PC-9 (cell line): ENCODE measurements at regions not wholly inside any gene's neighbourhood (a gene's known extent, or its start where the extent isn't known, plus 50 kb on each side); places are given as distances from the start of the nearest gene placed in this dataset.

Experiments used
- BruUV-seq: library from RNA; stranded (reverse); fragments of 400-500 nt; replicated peaks from 2 replicates; lab custom pipeline; 2021; lab: Mats Ljungman, UMichigan
- CTCF ChIA-PET: fragments of 300-600 bp; sonication (Branson Sonifier 250); formaldehyde crosslinking; loops from one replicate; lab custom pipeline; 2022; ENCODE audit warnings: antibody characterized with exemption; lab: Charles Lee
- POLR2A ChIA-PET: fragments of 300-600 bp; sonication (Branson Sonifier 250); formaldehyde crosslinking; loops from one replicate; lab custom pipeline; 2022; ENCODE audit warnings: antibody characterized with exemption; ENCODE audit not compliant: unreplicated experiment; lab: Charles Lee
- DNase-seq, 2 experiments: peaks; one replicate each; pipeline versions ENCODE4 v3.0.0 to v3.0.0-alpha.2; 2015 to 2022; ENCODE audit warnings: mixed read lengths in 1 of 2
- H2AFZ ChIP-seq: fragments of 200-600 bp; sonication (generic); 2 replicates; pipeline ENCODE4 v1.8.1; 2017; ENCODE audit warnings: antibody characterized with exemption
- H3F3A ChIP-seq: fragments of 200-600 bp; sonication (generic); 2 replicates; pipeline ENCODE4 v1.8.1; 2017; ENCODE audit warnings: antibody characterized with exemption, mild to moderate bottlenecking, low read depth; ENCODE audit not compliant: insufficient read depth
- H3K27ac ChIP-seq: fragments of 200-600 bp; sonication (generic); 2 replicates; pipeline ENCODE4 v1.6.1; 2016; ENCODE audit warnings: mixed run types
- H3K27me3 ChIP-seq: fragments of 200-600 bp; sonication (generic); 2 replicates; pipeline ENCODE4 v1.6.1; 2016; ENCODE audit warnings: low read depth, mixed run types; ENCODE audit not compliant: insufficient read depth
- H3K36me3 ChIP-seq: fragments of 200-600 bp; sonication (generic); 2 replicates; pipeline ENCODE4 v1.6.1; 2016; ENCODE audit warnings: low read depth, mixed run types
- H3K4me1 ChIP-seq: fragments of 200-600 bp; sonication (generic); replicated peaks from 2 replicates; pipeline ENCODE4 v1.6.1; 2016; ENCODE audit warnings: mixed run types; ENCODE audit not compliant: insufficient read depth
- H3K4me2 ChIP-seq: fragments of 200-600 bp; sonication (generic); 2 replicates; pipeline ENCODE4 v1.6.1; 2017; ENCODE audit warnings: mixed run types
- H3K4me3 ChIP-seq: fragments of 200-600 bp; sonication (generic); 2 replicates; pipeline ENCODE4 v1.6.1; 2016; ENCODE audit warnings: mixed run types
- H3K79me2 ChIP-seq: fragments of 200-600 bp; sonication (generic); 2 replicates; pipeline ENCODE4 v1.6.1; 2017; ENCODE audit warnings: low read depth, mixed run types
- H3K9me2 ChIP-seq: fragments of 200-600 bp; sonication (generic); 2 replicates; pipeline ENCODE4 v1.8.1; 2017; ENCODE audit warnings: mild to moderate bottlenecking; ENCODE audit not compliant: insufficient read depth
- H3K9me3 ChIP-seq: fragments of 200-600 bp; sonication (generic); 2 replicates; pipeline ENCODE4 v1.8.1; 2016; ENCODE audit warnings: low read depth; ENCODE audit not compliant: insufficient read depth
- H4K20me1 ChIP-seq: fragments of 200-600 bp; sonication (generic); 2 replicates; pipeline ENCODE4 v1.8.1; 2017; ENCODE audit not compliant: insufficient read depth
- EZH2 ChIP-seq: fragments of 200-600 bp; sonication (generic); IDR thresholded peaks from 2 replicates; pipeline ENCODE4 v1.8.0; 2017; ENCODE audit warnings: antibody characterized with exemption, low read depth
- intact Hi-C: fragments of 100-400 bp; cut with micrococcal nuclease; formaldehyde crosslinking; loops from one replicate; pipeline ENCODE4 v1.10.0; 2022; ENCODE audit not compliant: unreplicated experiment
- TF ChIP-seq, protein P1 (sequence below): fragments of 200-600 bp; sonication (generic); conservative IDR thresholded peaks from 2 replicates; pipeline ENCODE4 v1.6.1; 2017; ENCODE audit warnings: mixed run types, antibody characterized with exemption, mild to moderate bottlenecking, moderate library complexity

DNA sequence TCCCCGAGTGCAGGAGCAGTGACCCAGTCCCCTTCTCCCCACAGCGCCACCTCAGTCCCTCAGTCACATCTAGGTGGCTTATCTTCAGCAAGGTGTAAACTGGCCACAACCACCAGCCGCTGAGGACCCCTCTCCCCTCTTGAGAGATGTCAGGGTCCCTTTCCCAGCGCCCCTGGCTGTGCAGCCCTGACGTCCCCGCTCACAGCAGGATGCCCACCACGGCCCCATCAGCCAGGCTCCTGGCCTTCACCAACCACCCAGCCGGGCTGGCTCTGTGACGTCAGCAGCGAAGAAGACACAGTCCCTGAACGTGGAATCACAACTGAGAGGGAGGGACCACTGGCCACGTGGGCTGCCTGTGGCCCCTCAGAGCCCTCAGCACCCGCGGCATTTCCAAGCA is 249.4 kb downstream of the NPHP4 start:
- H3K4me3 ChIP-seq, result no peak overlapping the region
- H3K27ac ChIP-seq, result no peak overlapping the region
- H2AFZ ChIP-seq, result no peak overlapping the region
- H3K36me3 ChIP-seq, result no peaks in the 10 kb centered on the region
- CTCF ChIA-PET, result no interaction called here
- no peaks in the 10 kb centered on the region for H3F3A ChIP-seq
- TF ChIP-seq EZH2, result no peak
- TF ChIP-seq, protein P1, sequence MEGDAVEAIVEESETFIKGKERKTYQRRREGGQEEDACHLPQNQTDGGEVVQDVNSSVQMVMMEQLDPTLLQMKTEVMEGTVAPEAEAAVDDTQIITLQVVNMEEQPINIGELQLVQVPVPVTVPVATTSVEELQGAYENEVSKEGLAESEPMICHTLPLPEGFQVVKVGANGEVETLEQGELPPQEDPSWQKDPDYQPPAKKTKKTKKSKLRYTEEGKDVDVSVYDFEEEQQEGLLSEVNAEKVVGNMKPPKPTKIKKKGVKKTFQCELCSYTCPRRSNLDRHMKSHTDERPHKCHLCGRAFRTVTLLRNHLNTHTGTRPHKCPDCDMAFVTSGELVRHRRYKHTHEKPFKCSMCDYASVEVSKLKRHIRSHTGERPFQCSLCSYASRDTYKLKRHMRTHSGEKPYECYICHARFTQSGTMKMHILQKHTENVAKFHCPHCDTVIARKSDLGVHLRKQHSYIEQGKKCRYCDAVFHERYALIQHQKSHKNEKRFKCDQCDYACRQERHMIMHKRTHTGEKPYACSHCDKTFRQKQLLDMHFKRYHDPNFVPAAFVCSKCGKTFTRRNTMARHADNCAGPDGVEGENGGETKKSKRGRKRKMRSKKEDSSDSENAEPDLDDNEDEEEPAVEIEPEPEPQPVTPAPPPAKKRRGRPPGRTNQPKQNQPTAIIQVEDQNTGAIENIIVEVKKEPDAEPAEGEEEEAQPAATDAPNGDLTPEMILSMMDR, result no peak
- intact Hi-C loops, result no loop called here
- no TSS peak for BruUV-seq
- DNase-seq, result no peak
- no peak overlapping the region for H3K4me2 ChIP-seq
- no peaks in the 10 kb centered on the region for H3K79me2 ChIP-seq
- no peaks in the 10 kb centered on the region for H3K9me3 ChIP-seq
- H3K4me1 ChIP-seq, result no peaks in the 10 kb centered on the region
- H4K20me1 ChIP-seq, result no peaks in the 10 kb centered on the region
- POLR2A ChIA-PET, result no interaction called here
- peaks cover 36% of the 10 kb centered on the region for H3K27me3 ChIP-seq
- no peaks in the 10 kb centered on the region for H3K9me2 ChIP-seq

DNA sequence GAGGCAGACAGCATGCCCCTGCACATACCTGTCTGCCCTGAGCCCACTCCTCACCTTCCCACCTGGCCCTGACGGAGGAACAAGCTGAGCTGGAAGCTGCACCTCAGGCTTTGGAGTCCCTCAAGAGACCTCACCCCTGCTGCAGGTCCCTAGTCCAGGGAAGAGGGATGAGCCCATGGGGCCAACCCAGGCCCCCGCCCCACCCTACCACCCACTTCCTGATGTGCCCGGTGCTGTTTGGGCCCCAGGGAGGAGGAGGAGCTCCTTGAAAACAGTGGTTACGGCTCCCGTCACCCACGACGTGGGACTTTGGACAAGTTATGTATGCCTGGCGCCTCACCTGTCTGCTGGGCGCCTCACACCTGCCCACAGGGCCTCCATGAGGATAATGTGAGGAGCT is 250.2 kb downstream of the NPHP4 start:
- no peak overlapping the region for H3K4me3 ChIP-seq
- peaks cover 36% of the 10 kb centered on the region for H3K27me3 ChIP-seq
- H4K20me1 ChIP-seq, result no peaks in the 10 kb centered on the region
- no peaks in the 10 kb centered on the region for H3K4me1 ChIP-seq
- TF ChIP-seq EZH2, result no peak
- TF ChIP-seq, protein P1, result no peak
- no peaks in the 10 kb centered on the region for H3K9me3 ChIP-seq
- CTCF ChIA-PET, result no interaction called here
- no TSS peak for BruUV-seq
- no peak overlapping the region for H3K27ac ChIP-seq
- intact Hi-C loops, result no loop called here
- no peaks in the 10 kb centered on the region for H3K9me2 ChIP-seq
- no peak overlapping the region for H3K4me2 ChIP-seq
- H2AFZ ChIP-seq, result no peak overlapping the region
- no peaks in the 10 kb centered on the region for H3K79me2 ChIP-seq
- POLR2A ChIA-PET, result no interaction called here
- no peaks in the 10 kb centered on the region for H3K36me3 ChIP-seq
- no peak for DNase-seq
- no peaks in the 10 kb centered on the region for H3F3A ChIP-seq

DNA sequence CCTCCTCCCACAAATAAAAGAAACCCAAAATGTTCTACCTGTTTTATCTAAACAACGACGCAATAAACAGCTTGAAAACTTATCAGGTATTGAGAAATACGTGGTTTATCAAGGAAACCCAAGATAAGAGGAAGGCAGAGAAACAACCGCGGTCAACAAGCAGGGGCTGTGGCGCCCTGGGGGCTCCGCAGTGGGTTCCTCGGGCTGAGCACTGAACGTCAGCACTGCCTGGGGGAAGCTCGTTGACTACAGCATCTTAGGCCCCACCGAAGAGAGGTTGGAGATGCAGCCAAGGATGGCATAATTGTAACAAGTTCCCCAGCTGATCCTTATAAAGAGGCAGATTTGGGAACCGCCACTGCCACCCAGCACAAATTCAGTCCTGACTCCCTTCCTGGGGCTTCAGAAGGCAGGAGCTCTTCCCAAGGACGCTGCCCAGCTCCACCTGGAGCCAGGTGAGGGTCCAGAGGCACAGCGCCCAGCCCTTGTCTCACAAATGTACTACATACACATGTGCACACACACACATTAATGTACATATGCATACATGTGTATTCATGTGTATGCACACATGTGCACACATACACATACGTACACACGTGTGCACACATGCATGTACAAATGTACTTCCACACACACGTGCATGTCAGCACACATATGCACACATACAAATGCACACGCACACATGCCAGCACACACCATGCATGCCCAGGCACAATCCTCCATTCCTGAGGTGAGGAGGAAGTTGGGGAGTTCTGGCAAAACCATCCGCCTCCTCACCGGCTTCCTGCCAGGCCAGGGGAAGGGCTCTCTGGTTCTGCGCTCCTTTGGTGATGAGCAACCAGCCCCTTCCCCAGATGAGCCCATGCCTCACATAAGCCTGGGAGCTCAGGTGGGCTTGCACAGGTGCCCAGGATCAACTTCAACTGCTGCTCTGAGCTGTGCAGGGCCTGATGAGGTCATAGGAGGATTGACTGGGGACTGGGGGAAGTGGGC is 251.1 kb downstream of the NPHP4 start:
- TF ChIP-seq EZH2, result no peak
- TF ChIP-seq, protein P1, result no peak
- no TSS peak for BruUV-seq
- no peaks in the 10 kb centered on the region for H3F3A ChIP-seq
- no peaks in the 10 kb centered on the region for H3K36me3 ChIP-seq
- ChIA-PET POLR2A (no interaction called here), CTCF (no interaction called here)
- no peak for DNase-seq
- no peaks in the 10 kb centered on the region for H4K20me1 ChIP-seq
- H3K27me3 ChIP-seq, result peaks cover 36% of the 10 kb centered on the region
- H3K9me2 ChIP-seq, result no peaks in the 10 kb centered on the region
- intact Hi-C loops, result no loop called here
- H2AFZ ChIP-seq, result no peak overlapping the region
- no peaks in the 10 kb centered on the region for H3K9me3 ChIP-seq
- H3K4me1 ChIP-seq, result no peaks in the 10 kb centered on the region
- H3K4me3 ChIP-seq, result no peak overlapping the region
- H3K27ac ChIP-seq, result no peak overlapping the region
- H3K79me2 ChIP-seq, result no peaks in the 10 kb centered on the region
- no peak overlapping the region for H3K4me2 ChIP-seq
